ENCODE measurements at regions not wholly inside any gene's neighbourhood (a gene's known extent, or its start where the extent isn't known, plus 50 kb on each side); places are given as distances from the start of the nearest gene placed in this dataset.

DNA sequence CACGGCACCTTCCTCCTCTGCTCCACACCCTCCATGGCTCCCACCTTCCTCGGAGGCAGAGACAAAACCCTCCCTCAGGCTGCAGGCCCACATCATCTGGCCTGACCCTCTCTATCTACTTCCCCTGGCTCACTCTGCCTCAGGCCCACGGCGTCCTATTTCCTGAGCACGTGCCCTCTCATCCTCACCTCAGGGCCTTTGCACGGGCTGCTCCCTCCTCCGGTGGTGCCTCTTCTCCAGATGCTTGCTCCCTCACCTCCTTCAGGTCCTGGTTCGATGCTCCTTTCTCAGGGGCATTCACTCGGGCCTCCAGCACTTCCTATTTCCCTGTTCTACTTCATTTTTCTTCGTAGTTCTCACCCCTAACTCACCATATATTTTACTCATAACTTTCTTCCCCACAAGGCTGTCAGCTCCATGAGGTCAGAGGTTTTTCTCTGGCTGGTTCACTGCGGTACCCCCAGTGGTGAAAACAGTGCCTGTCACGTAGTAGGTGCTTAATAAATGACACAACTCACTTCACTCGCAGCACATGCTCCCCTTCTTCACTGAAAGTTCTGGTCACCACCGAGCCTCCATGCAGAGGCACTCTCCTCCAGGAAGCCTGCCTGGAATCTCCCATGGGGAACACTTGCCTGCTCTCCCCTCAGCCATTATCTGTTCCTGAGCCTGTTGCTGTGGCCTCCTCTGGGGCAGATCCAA, 130.7 kb downstream of the WNT7A start:
- Mint-ChIP-seq H3K4me1 (ENCODE audit: low read depth) (no peaks in the 10 kb centered on the region), H3K9me3 (no peaks in the 10 kb centered on the region), H3K27me3 (peaks cover 6% of the 10 kb centered on the region), H3K27ac (no peak overlapping the region), H3K36me3 (ENCODE audit: low read depth) (no peaks in the 10 kb centered on the region), H3K4me3 (no peak overlapping the region)
- ChIA-PET POLR2A (no interaction called here), CTCF (no interaction called here)
- no peak for ATAC-seq
- no peak for DNase-seq
- intact Hi-C loops (cut with micrococcal nuclease) = no loop called here
- TF ChIP-seq, protein P1, sequence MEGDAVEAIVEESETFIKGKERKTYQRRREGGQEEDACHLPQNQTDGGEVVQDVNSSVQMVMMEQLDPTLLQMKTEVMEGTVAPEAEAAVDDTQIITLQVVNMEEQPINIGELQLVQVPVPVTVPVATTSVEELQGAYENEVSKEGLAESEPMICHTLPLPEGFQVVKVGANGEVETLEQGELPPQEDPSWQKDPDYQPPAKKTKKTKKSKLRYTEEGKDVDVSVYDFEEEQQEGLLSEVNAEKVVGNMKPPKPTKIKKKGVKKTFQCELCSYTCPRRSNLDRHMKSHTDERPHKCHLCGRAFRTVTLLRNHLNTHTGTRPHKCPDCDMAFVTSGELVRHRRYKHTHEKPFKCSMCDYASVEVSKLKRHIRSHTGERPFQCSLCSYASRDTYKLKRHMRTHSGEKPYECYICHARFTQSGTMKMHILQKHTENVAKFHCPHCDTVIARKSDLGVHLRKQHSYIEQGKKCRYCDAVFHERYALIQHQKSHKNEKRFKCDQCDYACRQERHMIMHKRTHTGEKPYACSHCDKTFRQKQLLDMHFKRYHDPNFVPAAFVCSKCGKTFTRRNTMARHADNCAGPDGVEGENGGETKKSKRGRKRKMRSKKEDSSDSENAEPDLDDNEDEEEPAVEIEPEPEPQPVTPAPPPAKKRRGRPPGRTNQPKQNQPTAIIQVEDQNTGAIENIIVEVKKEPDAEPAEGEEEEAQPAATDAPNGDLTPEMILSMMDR (IDR thresholded peaks at IDR 0.05) = no peak

DNA sequence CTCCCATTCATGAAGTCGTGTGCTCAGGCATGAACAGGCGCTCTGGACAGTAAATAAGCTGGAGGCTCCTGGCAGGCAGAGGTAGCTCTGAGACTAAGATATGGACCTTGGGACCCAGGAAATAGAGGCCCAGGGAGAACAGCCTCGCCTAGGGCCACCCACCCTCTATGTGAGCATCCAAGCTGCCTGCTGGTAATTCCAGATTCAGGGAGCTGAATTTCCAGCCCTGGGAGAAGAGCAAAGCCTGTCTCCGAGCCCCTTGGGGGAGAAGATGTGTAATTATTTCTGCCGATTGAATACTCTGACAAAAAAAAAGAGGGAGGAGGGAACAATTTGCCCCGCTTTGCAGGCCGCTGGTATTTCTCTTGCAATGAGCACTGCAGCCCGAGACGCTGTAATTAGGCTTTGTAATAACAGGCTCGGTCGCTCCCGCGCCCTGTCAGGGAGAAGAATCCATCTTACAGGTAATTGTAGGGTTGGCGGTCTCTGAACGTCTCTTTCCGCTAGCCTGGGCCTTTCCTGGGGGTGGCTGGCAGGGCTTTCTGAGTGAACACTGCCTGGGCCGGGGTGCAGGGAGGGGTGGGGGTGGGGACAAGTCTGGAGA, 131.5 kb downstream of the WNT7A start:
- ATAC-seq = no peak
- DNase-seq = no peak
- no peaks in the 10 kb centered on the region for H3K9me3 Mint-ChIP-seq
- H3K4me1 Mint-ChIP-seq (ENCODE audit: low read depth) = no peaks in the 10 kb centered on the region
- H3K4me3 Mint-ChIP-seq = no peak overlapping the region
- TF ChIP-seq, protein P1 (IDR thresholded peaks at IDR 0.05) = no peak
- peaks cover 7% of the 10 kb centered on the region for H3K27me3 Mint-ChIP-seq
- H3K27ac Mint-ChIP-seq = no peak overlapping the region
- CTCF ChIA-PET = no interaction called here
- POLR2A ChIA-PET = no interaction called here
- intact Hi-C loops (cut with micrococcal nuclease) = no loop called here
- no peaks in the 10 kb centered on the region for H3K36me3 Mint-ChIP-seq (ENCODE audit: low read depth)

DNA sequence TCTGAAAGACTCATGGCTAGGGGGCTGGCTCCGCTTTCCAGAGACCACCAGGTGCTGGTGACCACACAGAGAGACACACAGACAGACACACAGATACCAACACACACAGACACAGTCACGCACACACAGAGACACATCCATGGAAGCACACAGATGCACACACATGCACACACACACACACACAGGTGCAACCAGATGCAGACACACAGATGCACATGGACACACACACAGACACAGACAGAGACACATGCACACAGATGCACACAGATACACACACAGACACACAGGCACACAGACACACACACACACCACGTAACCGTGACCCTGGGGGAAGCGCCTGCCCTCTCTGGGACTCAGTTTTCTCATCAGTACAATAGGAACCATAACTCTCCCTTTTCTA, 132.2 kb downstream of the WNT7A start:
- CTCF ChIA-PET = no interaction called here
- TF ChIP-seq, protein P1 (IDR thresholded peaks at IDR 0.05) = no peak
- no peaks in the 10 kb centered on the region for H3K36me3 Mint-ChIP-seq (ENCODE audit: low read depth)
- H3K4me1 Mint-ChIP-seq (ENCODE audit: low read depth) = no peaks in the 10 kb centered on the region
- H3K4me3 Mint-ChIP-seq = no peak overlapping the region
- no peak for ATAC-seq
- intact Hi-C loops (cut with micrococcal nuclease) = no loop called here
- peaks cover 9% of the 10 kb centered on the region for H3K27me3 Mint-ChIP-seq
- H3K9me3 Mint-ChIP-seq = peaks cover 2% of the 10 kb centered on the region
- POLR2A ChIA-PET = no interaction called here
- DNase-seq = no peak
- H3K27ac Mint-ChIP-seq = no peak overlapping the region

DNA sequence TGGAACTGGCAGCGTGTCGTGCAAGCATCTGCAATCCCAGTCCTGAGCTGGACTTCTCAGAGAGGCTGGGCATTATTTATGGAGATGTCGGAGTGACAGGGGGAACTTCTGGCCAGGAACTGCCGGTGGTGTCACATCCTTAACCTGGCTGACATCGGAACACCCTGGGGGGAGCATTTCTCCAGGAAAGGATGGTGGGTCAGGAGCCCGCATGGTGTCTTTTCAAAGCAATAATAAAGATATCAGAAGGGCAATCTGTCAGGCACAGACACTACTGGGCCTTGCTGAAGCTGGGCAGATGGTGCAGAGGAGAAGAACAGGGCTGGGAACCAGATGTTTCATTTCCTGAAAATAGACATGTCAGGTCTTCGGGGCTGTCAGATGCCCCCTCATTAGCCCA, 133.5 kb downstream of the WNT7A start:
- intact Hi-C loops (cut with micrococcal nuclease) = no loop called here
- CTCF ChIA-PET = no interaction called here
- peaks cover 8% of the 10 kb centered on the region for H3K9me3 Mint-ChIP-seq

DNA sequence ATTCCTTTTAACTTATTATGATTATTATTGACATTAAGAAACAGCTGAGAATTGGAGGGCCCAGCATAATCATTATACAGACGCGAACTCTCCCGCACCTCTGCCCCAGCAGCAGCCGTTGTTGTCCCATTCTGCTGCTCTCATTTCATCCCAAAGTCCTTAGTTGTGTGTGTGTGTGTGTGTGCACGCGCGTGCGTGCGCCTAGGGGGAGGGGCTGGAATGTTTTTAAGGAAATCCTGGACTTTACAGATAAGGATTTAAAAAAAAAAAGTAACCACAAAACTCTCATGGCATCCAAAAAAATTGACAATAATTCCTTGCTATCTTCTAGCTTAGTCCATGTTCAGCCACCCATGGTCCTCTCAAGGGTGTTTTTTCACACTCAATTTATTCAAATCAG, 134.2 kb downstream of the WNT7A start:
- Mint-ChIP-seq H3K4me3 (no peak overlapping the region), H3K36me3 (ENCODE audit: low read depth) (no peaks in the 10 kb centered on the region), H3K27ac (no peak overlapping the region), H3K27me3 (peaks cover 13% of the 10 kb centered on the region), H3K9me3 (peaks cover 8% of the 10 kb centered on the region), H3K4me1 (ENCODE audit: low read depth) (peaks cover 4% of the 10 kb centered on the region)
- intact Hi-C loops (cut with micrococcal nuclease) = no loop called here
- ChIA-PET POLR2A (no interaction called here), CTCF (no interaction called here)
- TF ChIP-seq, protein P1 (IDR thresholded peaks at IDR 0.05) = no peak
- ATAC-seq (no peak), DNase-seq (no peak)

More for the DNA sequence above, 133.5 kb downstream of the WNT7A start:
- Mint-ChIP-seq H3K4me1 (ENCODE audit: low read depth) (no peaks in the 10 kb centered on the region), H3K36me3 (ENCODE audit: low read depth) (no peaks in the 10 kb centered on the region), H3K4me3 (no peak overlapping the region), H3K27ac (no peak overlapping the region), H3K27me3 (peaks cover 13% of the 10 kb centered on the region)
- TF ChIP-seq, protein P1 (IDR thresholded peaks at IDR 0.05) = no peak
- no peak for DNase-seq
- ATAC-seq = no peak
- POLR2A ChIA-PET = no interaction called here
